Neural progenitor cell (in vitro differentiated cells): ENCODE measurements at regions not wholly inside any gene's neighbourhood (a gene's known extent, or its start where the extent isn't known, plus 50 kb on each side); places are given as distances from the start of the nearest gene placed in this dataset.
A peak's percentile ranks its signal among the peaks of the same experiment; 100 is the strongest.

ENCODE experiments used
- DNase-seq: peaks from one replicate; pipeline ENCODE4 v3.0.0-alpha.2; 2016; ENCODE audit warnings: low spot score
- H2AFZ ChIP-seq: fragments of 200-600 bp; sonication (generic); replicated peaks from 2 replicates; pipeline ENCODE4 v1.6.1; 2016; ENCODE audit warnings: antibody characterized with exemption
- H3F3A ChIP-seq: fragments of 200-600 bp; sonication (generic); 2 replicates; pipeline ENCODE4 v1.6.1; 2016; ENCODE audit warnings: antibody characterized with exemption, low read depth
- H3K27ac ChIP-seq: fragments of 200-600 bp; sonication (generic); 2 replicates; pipeline ENCODE4 v1.5.1; 2016; ENCODE audit warnings: mild to moderate bottlenecking
- H3K27me3 ChIP-seq: fragments of 200-600 bp; sonication (generic); 2 replicates; pipeline ENCODE4 v1.6.1; 2016; ENCODE audit warnings: mild to moderate bottlenecking, moderate library complexity
- H3K36me3 ChIP-seq: fragments of 200-600 bp; sonication (generic); 2 replicates; pipeline ENCODE4 v1.5.1; 2016
- H3K4me1 ChIP-seq: fragments of 200-600 bp; sonication (generic); 2 replicates; pipeline ENCODE4 v1.6.1; 2016; ENCODE audit warnings: mixed run types
- H3K4me2 ChIP-seq: fragments of 200-600 bp; sonication (generic); 2 replicates; pipeline ENCODE4 v1.6.1; 2016
- H3K4me3 ChIP-seq: fragments of 200-600 bp; sonication (generic); 2 replicates; pipeline ENCODE4 v1.5.1; 2016
- H3K79me2 ChIP-seq: fragments of 200-600 bp; sonication (generic); 2 replicates; pipeline ENCODE4 v1.6.1; 2016; ENCODE audit warnings: low read depth
- H3K9ac ChIP-seq: fragments of 200-600 bp; sonication (generic); 2 replicates; pipeline ENCODE4 v1.6.1; 2016
- H3K9me3 ChIP-seq: fragments of 200-600 bp; sonication (generic); 2 replicates; pipeline ENCODE4 v1.5.1; 2016; ENCODE audit warnings: low read depth
- H4K20me1 ChIP-seq: fragments of 200-600 bp; sonication (generic); 2 replicates; pipeline ENCODE4 v1.6.1; 2016; ENCODE audit warnings: low read depth
- H3K27ac Mint-ChIP-seq: 3 replicates; pipeline ENCODE4 v1.8.0; 2021; ENCODE audit warnings: mixed read lengths
- H3K27me3 Mint-ChIP-seq: 2 replicates; pipeline ENCODE4 v1.8.0; 2022; ENCODE audit warnings: low read depth, mild to moderate bottlenecking, inconsistent platforms, moderate library complexity, mixed read lengths; ENCODE audit not compliant: insufficient read depth
- H3K36me3 Mint-ChIP-seq: 3 replicates; pipeline ENCODE4 v1.8.0; 2021; ENCODE audit warnings: mixed read lengths
- H3K4me1 Mint-ChIP-seq: 3 replicates; pipeline ENCODE4 v1.8.0; 2021; ENCODE audit warnings: mixed read lengths
- H3K4me3 Mint-ChIP-seq: 3 replicates; pipeline ENCODE4 v1.8.0; 2021; ENCODE audit warnings: mild to moderate bottlenecking, moderate library complexity, mixed read lengths
- H3K9me3 Mint-ChIP-seq: 3 replicates; pipeline ENCODE4 v1.8.0; 2020; ENCODE audit warnings: mixed read lengths
- CTCF ChIP-seq: fragments of 200-600 bp; sonication (generic); IDR thresholded peaks from 2 replicates; pipeline ENCODE4 v1.5.1; 2017; ENCODE audit warnings: antibody characterized with exemption, mild to moderate bottlenecking
- EZH2 ChIP-seq: fragments of 200-600 bp; sonication (generic); IDR thresholded peaks from 2 replicates; pipeline ENCODE4 v1.6.1; 2017; ENCODE audit warnings: antibody characterized with exemption, mild to moderate bottlenecking, moderate library complexity
- EZH2phosphoT487 ChIP-seq: fragments of 200-600 bp; sonication (generic); IDR thresholded peaks from 2 replicates; pipeline ENCODE4 v1.6.1; 2017; ENCODE audit warnings: antibody characterized with exemption

- Histone ChIP-seq H3K27ac (no peak overlapping the region), H3K4me3 (no peak overlapping the region), H3K9ac (no peak overlapping the region), H3K36me3 (no peaks in the 10 kb centered on the region), H3F3A (no peaks in the 10 kb centered on the region), H3K27me3 (no peaks in the 10 kb centered on the region), H4K20me1 (no peaks in the 10 kb centered on the region), H3K79me2 (no peaks in the 10 kb centered on the region), H3K4me2 (no peak overlapping the region), H3K4me1 (no peaks in the 10 kb centered on the region), H3K9me3 (no peaks in the 10 kb centered on the region), H2AFZ (no peak overlapping the region)
- H3K4me1 Mint-ChIP-seq, result peaks cover 12% of the 10 kb centered on the region
- TF ChIP-seq CTCF, result no peak
- no peak for TF ChIP-seq EZH2
- TF ChIP-seq EZH2phosphoT487, result no peak
- no peak overlapping the region for H3K27ac Mint-ChIP-seq
- H3K27me3 Mint-ChIP-seq, result no peaks in the 10 kb centered on the region
- DNase-seq, result peak; percentile 22
- no peaks in the 10 kb centered on the region for H3K9me3 Mint-ChIP-seq
- H3K36me3 Mint-ChIP-seq, result no peaks in the 10 kb centered on the region
- H3K4me3 Mint-ChIP-seq, result no peak overlapping the region
Measured at GRCh38 chr13:62057286-62057685, 641.6 kb upstream of the PCDH20 start.

DNA sequence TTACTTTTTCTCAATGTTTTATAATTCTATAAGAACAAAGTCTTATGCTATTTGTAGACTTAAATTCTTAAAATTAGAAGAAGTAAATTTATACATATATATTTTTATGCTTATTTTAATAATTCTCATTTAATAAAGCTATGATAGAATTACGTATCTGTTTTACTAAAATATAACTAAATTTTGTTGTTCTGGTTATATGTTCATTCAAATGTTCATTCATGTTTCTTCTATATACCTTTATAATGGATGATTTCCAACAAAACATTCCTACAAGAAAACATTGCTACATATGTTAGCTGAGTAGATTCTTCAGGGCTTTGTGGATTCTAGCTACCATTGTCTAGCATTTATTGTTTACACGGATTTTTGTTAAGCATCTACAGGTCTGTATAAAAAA is 634.3 kb upstream of the PCDH20 start:
- H3K9me3 ChIP-seq, result no peaks in the 10 kb centered on the region
- TF ChIP-seq EZH2phosphoT487, result no peak
- TF ChIP-seq EZH2, result no peak
- no peak for TF ChIP-seq CTCF
- Mint-ChIP-seq H3K4me1 (no peaks in the 10 kb centered on the region), H3K36me3 (no peaks in the 10 kb centered on the region), H3K27ac (no peak overlapping the region), H3K4me3 (no peak overlapping the region), H3K27me3 (peaks cover under 1% of the 10 kb centered on the region), H3K9me3 (peaks cover 2% of the 10 kb centered on the region)
- DNase-seq, result no peak
- H3K27ac ChIP-seq, result no peak overlapping the region
- no peaks in the 10 kb centered on the region for H3K36me3 ChIP-seq
- no peak overlapping the region for H2AFZ ChIP-seq
- no peaks in the 10 kb centered on the region for H3K4me1 ChIP-seq
- no peaks in the 10 kb centered on the region for H3K79me2 ChIP-seq
- no peak overlapping the region for H3K4me2 ChIP-seq
- H3K4me3 ChIP-seq, result no peak overlapping the region
- no peaks in the 10 kb centered on the region for H3K27me3 ChIP-seq
- H3F3A ChIP-seq, result no peaks in the 10 kb centered on the region
- H4K20me1 ChIP-seq, result no peaks in the 10 kb centered on the region
- no peak overlapping the region for H3K9ac ChIP-seq

- H3K4me1 Mint-ChIP-seq, result no peaks in the 10 kb centered on the region
- no peaks in the 10 kb centered on the region for H3F3A ChIP-seq
- no peak overlapping the region for H3K27ac ChIP-seq
- H3K27ac Mint-ChIP-seq, result no peak overlapping the region
- no peak overlapping the region for H2AFZ ChIP-seq
- H3K9ac ChIP-seq, result no peak overlapping the region
- H3K4me3 Mint-ChIP-seq, result no peak overlapping the region
- no peak for DNase-seq
- peaks cover 2% of the 10 kb centered on the region for H3K27me3 Mint-ChIP-seq
- no peaks in the 10 kb centered on the region for H3K9me3 ChIP-seq
- no peak overlapping the region for H3K4me3 ChIP-seq
- no peaks in the 10 kb centered on the region for H3K79me2 ChIP-seq
- no peaks in the 10 kb centered on the region for H3K27me3 ChIP-seq
- H3K4me2 ChIP-seq, result no peak overlapping the region
- no peaks in the 10 kb centered on the region for H3K36me3 ChIP-seq
- no peaks in the 10 kb centered on the region for H3K4me1 ChIP-seq
- TF ChIP-seq EZH2phosphoT487, result no peak
- TF ChIP-seq EZH2, result no peak
- no peak for TF ChIP-seq CTCF
- no peaks in the 10 kb centered on the region for H3K9me3 Mint-ChIP-seq
- no peaks in the 10 kb centered on the region for H3K36me3 Mint-ChIP-seq
- no peaks in the 10 kb centered on the region for H4K20me1 ChIP-seq
Measured at GRCh38 chr13:62046512-62046911, 630.9 kb upstream of the PCDH20 start.

- H3K4me2 ChIP-seq, result no peak overlapping the region
- Mint-ChIP-seq H3K4me3 (no peak overlapping the region), H3K4me1 (no peaks in the 10 kb centered on the region), H3K36me3 (no peaks in the 10 kb centered on the region), H3K9me3 (no peaks in the 10 kb centered on the region), H3K27me3 (peaks cover 2% of the 10 kb centered on the region), H3K27ac (no peak overlapping the region)
- no peaks in the 10 kb centered on the region for H3K27me3 ChIP-seq
- no peaks in the 10 kb centered on the region for H3K79me2 ChIP-seq
- no peak for DNase-seq
- no peak for TF ChIP-seq CTCF
- no peak for TF ChIP-seq EZH2
- no peak for TF ChIP-seq EZH2phosphoT487
- H3K4me3 ChIP-seq, result no peak overlapping the region
- H3F3A ChIP-seq, result no peaks in the 10 kb centered on the region
- no peaks in the 10 kb centered on the region for H3K36me3 ChIP-seq
- no peaks in the 10 kb centered on the region for H3K4me1 ChIP-seq
- H3K9ac ChIP-seq, result no peak overlapping the region
- no peak overlapping the region for H3K27ac ChIP-seq
- H3K9me3 ChIP-seq, result no peaks in the 10 kb centered on the region
- H4K20me1 ChIP-seq, result no peaks in the 10 kb centered on the region
- H2AFZ ChIP-seq, result no peak overlapping the region
Measured at GRCh38 chr13:62043600-62043999, 628.0 kb upstream of the PCDH20 start.
